GM23248 (cell line): ENCODE measurements at regions not wholly inside any gene's neighbourhood (a gene's known extent, or its start where the extent isn't known, plus 50 kb on each side); places are given as distances from the start of the nearest gene placed in this dataset.

Experiments used
- EZH2 ChIP-seq: fragments of 200-600 bp; sonication (generic); IDR thresholded peaks from 2 replicates; pipeline ENCODE4 v1.6.1; 2018; ENCODE audit warnings: antibody characterized with exemption, mild to moderate bottlenecking; ENCODE audit not compliant: insufficient read depth, poor library complexity, severe bottlenecking
- EZH2phosphoT487 ChIP-seq: fragments of 200-600 bp; sonication (generic); IDR thresholded peaks from 2 replicates; pipeline ENCODE4 v1.6.1; 2018; ENCODE audit warnings: antibody characterized with exemption, moderate library complexity, mild to moderate bottlenecking, low read depth; ENCODE audit not compliant: insufficient read depth

- TF ChIP-seq EZH2phosphoT487: no peak
- no peak for TF ChIP-seq EZH2
Measured at GRCh38 chr3:88434001-88434400, 284.2 kb downstream of the C3orf38 start.
